H9 (cell line): ENCODE measurements at regions not wholly inside any gene's neighbourhood (a gene's known extent, or its start where the extent isn't known, plus 50 kb on each side); places are given as distances from the start of the nearest gene placed in this dataset.

Source experiments
- DNase-seq: peaks from one replicate; pipeline ENCODE4 v3.0.0-alpha.2; 2017
- H2AFZ ChIP-seq: one replicate; pipeline ENCODE4 v1.6.1; 2013; ENCODE audit warnings: mild to moderate bottlenecking, low read length, control low read depth, moderate library complexity
- H2AK5ac ChIP-seq: 2 replicates; pipeline ENCODE4 v1.6.1; 2013; ENCODE audit warnings: low read length, control low read depth, mixed read lengths; ENCODE audit not compliant: insufficient read length
- H2BK120ac ChIP-seq: one replicate; pipeline ENCODE4 v1.6.1; 2013; ENCODE audit warnings: low read depth, mild to moderate bottlenecking, low read length, control low read depth, inconsistent platforms; ENCODE audit not compliant: poor library complexity, severe bottlenecking
- H2BK12ac ChIP-seq: 2 replicates; pipeline ENCODE4 v1.6.1; 2013; ENCODE audit warnings: low read length, control low read depth, mixed read lengths, low read depth; ENCODE audit not compliant: insufficient read length
- H2BK15ac ChIP-seq: 2 replicates; pipeline ENCODE4 v1.6.1; 2013; ENCODE audit warnings: low read depth, low read length, control low read depth
- H2BK20ac ChIP-seq: one replicate; pipeline ENCODE4 v1.6.1; 2013; ENCODE audit warnings: low read depth, mild to moderate bottlenecking, low read length, control low read depth, inconsistent platforms; ENCODE audit not compliant: poor library complexity, severe bottlenecking
- H2BK5ac ChIP-seq: 2 replicates; pipeline ENCODE4 v1.6.1; 2013; ENCODE audit warnings: low read length, control low read depth, mixed read lengths; ENCODE audit not compliant: insufficient read length
- H3K14ac ChIP-seq: 2 replicates; pipeline ENCODE4 v1.6.1; 2013; ENCODE audit warnings: low read length, control low read depth; ENCODE audit not compliant: insufficient read depth
- H3K18ac ChIP-seq: 2 replicates; pipeline ENCODE4 v1.6.1; 2013; ENCODE audit warnings: low read depth, mild to moderate bottlenecking, mixed read lengths, low read length, control low read depth; ENCODE audit not compliant: insufficient read length
- H3K23ac ChIP-seq: 2 replicates; pipeline ENCODE4 v1.6.1; 2013; ENCODE audit warnings: low read length, control low read depth, mixed read lengths, low read depth; ENCODE audit not compliant: insufficient read length
- H3K23me2 ChIP-seq: 2 replicates; pipeline ENCODE4 v1.6.1; 2013; ENCODE audit warnings: low read depth, mild to moderate bottlenecking, mixed read lengths, low read length, control low read depth; ENCODE audit not compliant: insufficient read length, poor library complexity, severe bottlenecking
- H3K27ac ChIP-seq: 2 replicates; pipeline ENCODE4 v1.5.1; 2013; ENCODE audit warnings: low read length, control low read depth, mixed read lengths, low read depth; ENCODE audit not compliant: insufficient read length
- H3K27me3 ChIP-seq: 2 replicates; pipeline ENCODE4 v1.6.1; 2013; ENCODE audit warnings: low read length, control low read depth, inconsistent platforms; ENCODE audit not compliant: insufficient read depth
- H3K4ac ChIP-seq: 2 replicates; pipeline ENCODE4 v1.6.1; 2013; ENCODE audit warnings: low read depth, mild to moderate bottlenecking, control low read depth, inconsistent platforms, low read length, moderate library complexity
- H3K4me1 ChIP-seq: 2 replicates; pipeline ENCODE4 v1.6.1; 2013; ENCODE audit warnings: low read length, control low read depth, inconsistent platforms; ENCODE audit not compliant: insufficient read depth
- H3K4me2 ChIP-seq: 2 replicates; pipeline ENCODE4 v1.6.1; 2013; ENCODE audit warnings: low read length, control low read depth, mixed read lengths; ENCODE audit not compliant: insufficient read length, insufficient read depth
- H3K56ac ChIP-seq: 2 replicates; pipeline ENCODE4 v1.6.1; 2013; ENCODE audit warnings: low read depth, mild to moderate bottlenecking, mixed read lengths, low read length, control low read depth; ENCODE audit not compliant: insufficient read length
- H3K79me1 ChIP-seq: 2 replicates; pipeline ENCODE4 v1.6.1; 2013; ENCODE audit warnings: low read depth, mild to moderate bottlenecking, moderate library complexity, low read length, control low read depth, inconsistent platforms; ENCODE audit not compliant: insufficient read depth, poor library complexity, severe bottlenecking
- H3K79me2 ChIP-seq: 2 replicates; pipeline ENCODE4 v1.6.1; 2013; ENCODE audit warnings: low read length, control low read depth, inconsistent platforms; ENCODE audit not compliant: insufficient read depth
- H3K9ac ChIP-seq: 2 replicates; pipeline ENCODE4 v1.6.1; 2013; ENCODE audit warnings: low read length, control low read depth, mixed read lengths; ENCODE audit not compliant: insufficient read length; ENCODE audit errors: extremely low read depth
- H3K9me3 ChIP-seq: one replicate; pipeline ENCODE4 v1.6.1; 2013; ENCODE audit warnings: low read depth, low read length, inconsistent platforms; ENCODE audit not compliant: control insufficient read depth
- H3T11ph ChIP-seq: one replicate; pipeline ENCODE4 v1.6.1; 2013; ENCODE audit warnings: mild to moderate bottlenecking, low read length, control low read depth, inconsistent platforms
- H4K20me1 ChIP-seq: one replicate; pipeline ENCODE4 v1.6.1; 2013; ENCODE audit not compliant: control insufficient read depth, insufficient read length, insufficient read depth
- H4K5ac ChIP-seq: 2 replicates; pipeline ENCODE4 v1.6.1; 2013; ENCODE audit warnings: low read depth, mild to moderate bottlenecking, mixed read lengths, low read length, control low read depth; ENCODE audit not compliant: insufficient read length
- H4K8ac ChIP-seq: replicated peaks from 2 replicates; pipeline ENCODE4 v1.6.1; 2013; ENCODE audit warnings: low read length, control low read depth, mixed read lengths, low read depth; ENCODE audit not compliant: insufficient read length
- H4K91ac ChIP-seq: 2 replicates; pipeline ENCODE4 v1.6.1; 2013; ENCODE audit warnings: low read depth, mild to moderate bottlenecking, moderate library complexity, mixed read lengths, low read length, control low read depth; ENCODE audit not compliant: insufficient read length
- H3K27ac Mint-ChIP-seq, 3 experiments: 2 replicates in 2 of 3; 3 replicates in 1 of 3; pipeline ENCODE4 v1.8.0; 2020 to 2021; ENCODE audit warnings: mixed read lengths in 3 of 3, mild to moderate bottlenecking in 1 of 3, moderate library complexity in 1 of 3
- H3K27me3 Mint-ChIP-seq: 2 replicates; pipeline ENCODE4 v1.8.0; 2021; ENCODE audit warnings: low read depth, mild to moderate bottlenecking, moderate library complexity, mixed read lengths
- H3K36me3 Mint-ChIP-seq, 3 experiments: 2 replicates in 2 of 3; 3 replicates in 1 of 3; pipeline ENCODE4 v1.8.0; 2020 to 2021; ENCODE audit warnings: low read depth in 3 of 3, mixed read lengths in 3 of 3; ENCODE audit not compliant: insufficient read depth in 1 of 3
- H3K4me1 Mint-ChIP-seq, 2 experiments: 2 replicates each; pipeline ENCODE4 v1.8.0; 2020; ENCODE audit warnings: mixed read lengths in 2 of 2
- H3K4me3 Mint-ChIP-seq, 2 experiments: 2 replicates in 1 of 2; 3 replicates in 1 of 2; pipeline ENCODE4 v1.8.0; 2020 to 2021; ENCODE audit warnings: mild to moderate bottlenecking in 2 of 2, mixed read lengths in 2 of 2, moderate library complexity in 1 of 2
- H3K9me3 Mint-ChIP-seq, 2 experiments: 2 replicates in 1 of 2; 3 replicates in 1 of 2; pipeline ENCODE4 v1.8.0; 2020; ENCODE audit warnings: mild to moderate bottlenecking in 2 of 2, mixed read lengths in 2 of 2, moderate library complexity in 1 of 2
- CTCF ChIP-seq: fragments of 200-600 bp; sonication (generic); conservative IDR thresholded peaks from 3 replicates; pipeline ENCODE4 v1.8.0; 2021; ENCODE audit warnings: antibody characterized with exemption, mild to moderate bottlenecking

DNA sequence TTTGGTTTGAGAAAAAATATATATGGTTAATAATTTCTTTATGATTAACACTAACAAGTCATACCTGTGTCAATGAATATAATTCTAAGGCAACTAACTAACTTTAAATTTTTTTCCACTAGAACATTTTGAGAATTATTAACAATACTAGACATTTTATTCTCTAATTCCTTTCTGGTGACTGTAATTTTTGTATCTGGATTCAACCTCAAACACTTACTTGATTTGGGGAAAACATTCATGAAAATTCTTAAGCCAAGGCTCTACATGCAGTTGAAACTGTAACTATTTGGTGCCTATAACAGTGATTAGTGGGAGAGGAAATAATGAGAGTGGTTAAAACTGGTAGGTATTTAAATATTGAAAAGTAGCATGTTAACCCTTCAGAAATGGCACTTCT, 546.5 kb upstream of the KLHL29 start:
- no peak overlapping the region for H3K18ac ChIP-seq
- no peaks in the 10 kb centered on the region for H3K79me2 ChIP-seq
- no peaks in the 10 kb centered on the region for H4K20me1 ChIP-seq
- H3K9ac ChIP-seq = no peak overlapping the region
- no peak for DNase-seq
- H3K23ac ChIP-seq = no peak overlapping the region
- Mint-ChIP-seq H3K36me3 (no peaks in the 10 kb centered on the region; a peak in 1 of 7 replicates), H3K27ac (no peak overlapping the region), H3K4me3 (no peak overlapping the region), H3K9me3 (no peaks in the 10 kb centered on the region), H3K4me1 (no peaks in the 10 kb centered on the region), H3K27me3 (no peaks in the 10 kb centered on the region)
- no peak overlapping the region for H3K4ac ChIP-seq
- H3K4me1 ChIP-seq = no peaks in the 10 kb centered on the region
- H2AK5ac ChIP-seq = no peak overlapping the region
- no peak for TF ChIP-seq CTCF
- H3K23me2 ChIP-seq = no peaks in the 10 kb centered on the region
- H3T11ph ChIP-seq = no peak overlapping the region
- no peaks in the 10 kb centered on the region for H3K9me3 ChIP-seq
- H2BK12ac ChIP-seq = no peak overlapping the region
- H3K27ac ChIP-seq = no peak overlapping the region
- no peak overlapping the region for H4K5ac ChIP-seq
- no peak overlapping the region for H3K4me2 ChIP-seq
- no peak overlapping the region for H2BK5ac ChIP-seq
- H3K14ac ChIP-seq = no peak overlapping the region
- no peaks in the 10 kb centered on the region for H3K79me1 ChIP-seq
- H4K8ac ChIP-seq = no peak overlapping the region
- H2BK15ac ChIP-seq = no peak overlapping the region
- no peak overlapping the region for H3K56ac ChIP-seq
- H3K27me3 ChIP-seq = no peaks in the 10 kb centered on the region
- H4K91ac ChIP-seq = no peak overlapping the region
- H2AFZ ChIP-seq = no peak overlapping the region
- H2BK120ac ChIP-seq = no peak overlapping the region
- no peak overlapping the region for H2BK20ac ChIP-seq
